ENCODE measurements at regions not wholly inside any gene's neighbourhood (a gene's known extent, or its start where the extent isn't known, plus 50 kb on each side); places are given as distances from the start of the nearest gene placed in this dataset.

DNA sequence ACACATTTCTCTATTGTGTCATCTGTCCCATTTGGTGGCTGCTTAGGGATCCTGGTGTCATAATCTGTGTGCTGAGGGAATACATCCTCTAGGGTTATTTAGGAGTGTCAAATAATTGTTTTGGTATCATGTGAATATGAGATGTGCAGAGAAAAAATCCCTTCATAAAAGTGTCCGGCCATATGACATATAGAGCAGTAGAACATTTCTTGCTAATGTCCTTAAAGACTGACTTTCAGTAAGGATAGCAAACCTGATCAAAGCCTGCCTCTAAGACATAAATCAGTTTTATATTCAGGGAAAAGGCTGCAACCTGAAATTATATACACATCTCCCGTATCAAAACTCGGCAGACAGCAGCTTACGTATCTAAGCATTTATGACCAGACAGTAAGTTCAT, 211.6 kb downstream of the ADAM29 start:
- Histone ChIP-seq H3K23me2 (ENCODE audit: low read depth, low read length) (no peaks in the 10 kb centered on the region), H3K79me1 (ENCODE audit: low read depth, low read length) (no peaks in the 10 kb centered on the region), H3K14ac (ENCODE audit: insufficient read length) (no peak overlapping the region), H2BK15ac (ENCODE audit: low read length) (no peak overlapping the region), H4K20me1 (replicated peaks in 1 of 2; ENCODE audit: control insufficient read depth in 1 of 2, insufficient read depth in 2 of 2, low read length in 2 of 2) (no peaks in the 10 kb centered on the region), H3K23ac (ENCODE audit: insufficient read length) (no peak overlapping the region), H3K4me3 (ENCODE audit: extremely low read depth in 1 of 4, insufficient read depth in 2 of 4, low read depth in 3 of 4, low read length in 4 of 4) (no peak overlapping the region), H2BK20ac (ENCODE audit: low read length) (no peak overlapping the region), H2BK5ac (ENCODE audit: low read depth, low read length) (no peak overlapping the region), H2AFZ (ENCODE audit: low read length) (no peak overlapping the region), H3K4ac (replicated peaks; ENCODE audit: insufficient read length, low read depth, low read length) (no peak overlapping the region), H2AK5ac (ENCODE audit: low read depth, low read length) (no peak overlapping the region), H4K91ac (replicated peaks; ENCODE audit: insufficient read length, low read length) (no peak overlapping the region), H3K9ac (replicated peaks in 1 of 4; ENCODE audit: extremely low read depth in 1 of 4, low read depth in 3 of 4, low read length in 3 of 4) (no peak overlapping the region), H3K56ac (replicated peaks; ENCODE audit: insufficient read length, low read depth, low read length) (no peak overlapping the region), H3K27ac (ENCODE audit: low read depth, low read length) (no peak overlapping the region), H2BK12ac (ENCODE audit: low read depth, low read length) (no peak overlapping the region), H3K9me3 (ENCODE audit: insufficient read depth in 2 of 2, low read depth in 1 of 2, low read length in 1 of 2) (no peaks in the 10 kb centered on the region), H4K8ac (ENCODE audit: extremely low read depth, insufficient read depth, low read length) (no peak overlapping the region), H3K27me3 (replicated peaks in 1 of 4; ENCODE audit: control insufficient read depth in 3 of 4, extremely low read depth in 1 of 4, insufficient read depth in 3 of 4, low read length in 3 of 4) (no peaks in the 10 kb centered on the region), H3K36me3 (ENCODE audit: control insufficient read depth in 2 of 4, insufficient read depth in 4 of 4, low read length in 3 of 4) (no peaks in the 10 kb centered on the region; a peak in 1 of 8 replicates), H2BK120ac (replicated peaks; ENCODE audit: low read depth, low read length) (no peak overlapping the region), H4K5ac (ENCODE audit: insufficient read length, low read depth, low read length) (no peak overlapping the region), H3K79me2 (ENCODE audit: control insufficient read depth in 1 of 2, insufficient read depth in 2 of 2, low read length in 2 of 2) (no peaks in the 10 kb centered on the region), H3K18ac (ENCODE audit: extremely low read depth, low read length) (no peak overlapping the region), H3K4me1 (replicated peaks in 1 of 4; ENCODE audit: control insufficient read depth in 3 of 4, insufficient read depth in 4 of 4, low read length in 3 of 4) (no peaks in the 10 kb centered on the region), H3K4me2 (ENCODE audit: insufficient read depth in 1 of 2, low read depth in 2 of 2, low read length in 2 of 2) (no peak overlapping the region)
- CTCF ChIA-PET (ENCODE audit: partially characterized antibody) = interaction anchor here (0.6 kb wide), 1 partner anchor 75 kb away, joined by 3 read pairs; no protein-coding TSS in a partner anchor
- no peak for DNase-seq (ENCODE audit: low read depth in 1 of 2, low spot score in 2 of 2)
- FAIRE-seq = no peak
- TF ChIP-seq RFX5 (IDR thresholded peaks at IDR 0.05; ENCODE audit: borderline replicate concordance, low read depth, low read length) (no peak), TCF12 (IDR thresholded peaks at IDR 0.05; ENCODE audit: low read depth, low read length) (no peak), JUN (IDR thresholded peaks at IDR 0.05; ENCODE audit: low read depth, low read length) (no peak), JUND (IDR thresholded peaks at IDR 0.05; ENCODE audit: low read length) (no peak), MAFK (IDR thresholded peaks at IDR 0.05; ENCODE audit: low read depth, low read length) (no peak), CBX5 (IDR thresholded peaks at IDR 0.05; ENCODE audit: low read depth, low read length) (no peak), PHF8 (conservative IDR thresholded peaks at IDR 0.05; ENCODE audit: low read depth, low read length) (no peak)
- WGBS, 2 experiments (ENCODE audit: extremely low coverage in 1 of 2, insufficient coverage in 1 of 2, insufficient read length in 1 of 2, insufficient replicate concordance in 2 of 2, low coverage in 1 of 2, low lambda C conversion rate in 2 of 2, missing lambda C conversion rate in 1 of 2) = 91% methylated on average over 4 of the region's 4 CpGs; no CpG with 5 or more reads in 1 of the 2 experiments
- POLR2A ChIA-PET (ENCODE audit: partially characterized antibody) = no interaction called here

Measured in H1 (cell line).